ENCODE measurements at regions not wholly inside any gene's neighbourhood (a gene's known extent, or its start where the extent isn't known, plus 50 kb on each side); places are given as distances from the start of the nearest gene placed in this dataset.

- no peak for DNase-seq
- Histone ChIP-seq H3K27me3 (replicated peaks in 1 of 4; ENCODE audit: control extremely low read depth in 1 of 4, control insufficient read depth in 3 of 4, insufficient read depth in 4 of 4, low read length in 3 of 4) (no peaks in the 10 kb centered on the region), H3K79me2 (ENCODE audit: control insufficient read depth, insufficient read depth, low read length) (no peaks in the 10 kb centered on the region), H3K27ac (ENCODE audit: low read length in 2 of 2) (no peak overlapping the region), H3K4me3 (ENCODE audit: control extremely low read depth in 1 of 5, extremely low read depth in 1 of 5, insufficient read depth in 1 of 5, low read depth in 2 of 5, low read length in 4 of 5) (no peak overlapping the region), H3K4me2 (replicated peaks; ENCODE audit: low read depth, low read length, poor library complexity, severe bottlenecking) (no peak overlapping the region), H3K9ac (ENCODE audit: low read length) (no peak overlapping the region), H2AFZ (ENCODE audit: insufficient read depth, low read depth, low read length, poor library complexity, severe bottlenecking) (no peak overlapping the region), H3K9me3 (ENCODE audit: control extremely low read depth in 1 of 3, control insufficient read depth in 2 of 3, insufficient read depth in 1 of 3, low read length in 2 of 3) (peaks cover 0 to 1% (median 0%) of the 10 kb centered on the region in 3 donors), H3K4me1 (ENCODE audit: control insufficient read depth in 2 of 2, insufficient read depth in 2 of 2, low read length in 2 of 2) (no peaks in the 10 kb centered on the region), H3K36me3 (replicated peaks in 1 of 2; ENCODE audit: control extremely low read depth in 1 of 2, control insufficient read depth in 1 of 2, extremely low read depth in 1 of 2, insufficient read depth in 2 of 2, low read length in 1 of 2) (no peaks in the 10 kb centered on the region), H4K20me1 (ENCODE audit: control insufficient read depth, insufficient read depth, low read length, poor library complexity, severe bottlenecking) (no peaks in the 10 kb centered on the region)
- H3K27me3 Mint-ChIP-seq = no peaks in the 10 kb centered on the region
- TF ChIP-seq EZH2 (IDR thresholded peaks at IDR 0.05; ENCODE audit: borderline replicate concordance, insufficient read depth, low read depth, low read length, poor library complexity, severe bottlenecking) (no peak), CTCF (IDR thresholded peaks at IDR 0.05) (no peak)
- H3K27ac Mint-ChIP-seq = no peak overlapping the region
- peaks cover 5% of the 10 kb centered on the region for H3K9me3 Mint-ChIP-seq (ENCODE audit: insufficient read depth)
- ChIA-PET CTCF (no interaction called here), POLR2A (no interaction called here)
- no peak overlapping the region for H3K4me3 Mint-ChIP-seq
- intact Hi-C loops (cut with micrococcal nuclease) = no loop called here
- ATAC-seq (ENCODE audit: low read depth) = no peak
- no peaks in the 10 kb centered on the region for H3K4me1 Mint-ChIP-seq
These were observed 650.5 kb downstream of the ACTL7B start for GRCh38 chr9:108205276-108205675.

- H3K79me2 ChIP-seq (ENCODE audit: control insufficient read depth, insufficient read depth, low read length) = no peaks in the 10 kb centered on the region
- WGBS (ENCODE audit: insufficient coverage) = 89% methylated on average over 1 of the region's 1 CpG
- CTCF ChIA-PET = no interaction called here
These were observed 657.9 kb downstream of the ACTL7B start for GRCh38 chr9:108197899-108198298.

More at GRCh38 chr9:108197899-108198298, 657.9 kb downstream of the ACTL7B start:
- Histone ChIP-seq H4K20me1 (ENCODE audit: control insufficient read depth, insufficient read depth, low read length, poor library complexity, severe bottlenecking) (no peaks in the 10 kb centered on the region), H3K27me3 (replicated peaks in 1 of 4; ENCODE audit: control extremely low read depth in 1 of 4, control insufficient read depth in 3 of 4, insufficient read depth in 4 of 4, low read length in 3 of 4) (peaks cover 0 to 5% (median 0%) of the 10 kb centered on the region in 4 experiments), H3K4me1 (ENCODE audit: control insufficient read depth in 2 of 2, insufficient read depth in 2 of 2, low read length in 2 of 2) (no peaks in the 10 kb centered on the region), H3K9ac (ENCODE audit: low read length) (no peak overlapping the region), H2AFZ (ENCODE audit: insufficient read depth, low read depth, low read length, poor library complexity, severe bottlenecking) (no peak overlapping the region), H3K4me3 (ENCODE audit: control extremely low read depth in 1 of 5, extremely low read depth in 1 of 5, insufficient read depth in 1 of 5, low read depth in 2 of 5, low read length in 4 of 5) (no peak overlapping the region), H3K36me3 (replicated peaks in 1 of 2; ENCODE audit: control extremely low read depth in 1 of 2, control insufficient read depth in 1 of 2, extremely low read depth in 1 of 2, insufficient read depth in 2 of 2, low read length in 1 of 2) (no peaks in the 10 kb centered on the region), H3K9me3 (ENCODE audit: control extremely low read depth in 1 of 3, control insufficient read depth in 2 of 3, insufficient read depth in 1 of 3, low read length in 2 of 3) (peaks cover 1 to 13% (median 5%) of the 10 kb centered on the region in 3 donors), H3K27ac (ENCODE audit: low read length in 2 of 2) (no peak overlapping the region), H3K4me2 (replicated peaks; ENCODE audit: low read depth, low read length, poor library complexity, severe bottlenecking) (no peak overlapping the region)
- Mint-ChIP-seq H3K4me3 (no peak overlapping the region), H3K27me3 (peaks cover 9% of the 10 kb centered on the region), H3K4me1 (no peaks in the 10 kb centered on the region), H3K27ac (no peak overlapping the region), H3K9me3 (ENCODE audit: insufficient read depth) (peaks cover 4% of the 10 kb centered on the region)
- DNase-seq (no peak), ATAC-seq (ENCODE audit: low read depth) (no peak)
- intact Hi-C loops (cut with micrococcal nuclease) = no loop called here
- TF ChIP-seq EZH2 (IDR thresholded peaks at IDR 0.05; ENCODE audit: borderline replicate concordance, insufficient read depth, low read depth, low read length, poor library complexity, severe bottlenecking) (no peak), CTCF (IDR thresholded peaks at IDR 0.05) (no peak)
- POLR2A ChIA-PET = no interaction called here

Data from B cell (primary cell).